ENCODE measurements at regions not wholly inside any gene's neighbourhood (a gene's known extent, or its start where the extent isn't known, plus 50 kb on each side); places are given as distances from the start of the nearest gene placed in this dataset.

DNA sequence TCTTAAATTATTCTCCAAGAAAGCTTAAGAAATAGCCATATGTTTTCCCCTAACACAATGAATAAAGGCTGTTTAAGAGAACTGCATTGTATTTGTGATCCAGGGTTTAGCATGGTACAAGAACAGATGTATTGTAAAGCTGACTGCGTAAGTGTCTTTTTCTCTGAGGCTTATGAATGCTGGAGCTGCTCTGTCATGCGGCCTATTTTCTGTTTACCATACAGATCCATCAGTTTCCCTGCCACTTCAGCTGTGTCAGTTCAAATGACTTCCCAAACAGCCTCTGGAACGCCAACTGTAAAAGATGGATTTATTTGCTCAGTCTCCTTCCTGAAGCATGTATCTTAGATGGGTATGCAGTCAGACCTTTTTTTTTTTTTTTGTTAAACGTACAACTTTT, 419.3 kb upstream of the HS3ST5 start:
- TF ChIP-seq, protein P1, sequence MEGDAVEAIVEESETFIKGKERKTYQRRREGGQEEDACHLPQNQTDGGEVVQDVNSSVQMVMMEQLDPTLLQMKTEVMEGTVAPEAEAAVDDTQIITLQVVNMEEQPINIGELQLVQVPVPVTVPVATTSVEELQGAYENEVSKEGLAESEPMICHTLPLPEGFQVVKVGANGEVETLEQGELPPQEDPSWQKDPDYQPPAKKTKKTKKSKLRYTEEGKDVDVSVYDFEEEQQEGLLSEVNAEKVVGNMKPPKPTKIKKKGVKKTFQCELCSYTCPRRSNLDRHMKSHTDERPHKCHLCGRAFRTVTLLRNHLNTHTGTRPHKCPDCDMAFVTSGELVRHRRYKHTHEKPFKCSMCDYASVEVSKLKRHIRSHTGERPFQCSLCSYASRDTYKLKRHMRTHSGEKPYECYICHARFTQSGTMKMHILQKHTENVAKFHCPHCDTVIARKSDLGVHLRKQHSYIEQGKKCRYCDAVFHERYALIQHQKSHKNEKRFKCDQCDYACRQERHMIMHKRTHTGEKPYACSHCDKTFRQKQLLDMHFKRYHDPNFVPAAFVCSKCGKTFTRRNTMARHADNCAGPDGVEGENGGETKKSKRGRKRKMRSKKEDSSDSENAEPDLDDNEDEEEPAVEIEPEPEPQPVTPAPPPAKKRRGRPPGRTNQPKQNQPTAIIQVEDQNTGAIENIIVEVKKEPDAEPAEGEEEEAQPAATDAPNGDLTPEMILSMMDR (IDR thresholded peaks at IDR 0.05; ENCODE audit: insufficient read depth, low read depth, low read length) = no peak
- no peak for TF ChIP-seq EZH2 (IDR thresholded peaks at IDR 0.05; ENCODE audit: insufficient read depth, low read length)

Measured in astrocyte (in vitro differentiated cells and primary cell).